HCT116 (cell line): ENCODE measurements at regions not wholly inside any gene's neighbourhood (a gene's known extent, or its start where the extent isn't known, plus 50 kb on each side); places are given as distances from the start of the nearest gene placed in this dataset.

Source experiments
- ATAC-seq: fragments of 200-7000 bp; cut with Tn5 transposase; 2 replicates; pipeline ENCODE4 v1.9.1; 2020; ENCODE audit warnings: mild to moderate bottlenecking, moderate library complexity
- BruUV-seq: library from RNA; stranded (reverse); fragments of 400-500 nt; replicated peaks from 2 replicates; lab custom pipeline; 2021; lab: Mats Ljungman, UMichigan
- CTCF ChIA-PET: fragments of 300-600 bp; sonication (Branson Sonifier 250); formaldehyde crosslinking; loops from one replicate; lab custom pipeline; 2021; ENCODE audit warnings: antibody characterized with exemption; lab: Charles Lee
- POLR2A ChIA-PET: fragments of 300-600, 350-600 bp; sonication (Branson Sonifier 250); formaldehyde crosslinking; loops from one replicate; lab custom pipeline; 2021; ENCODE audit warnings: antibody characterized with exemption; lab: Charles Lee
- RAD21 ChIA-PET, 2 experiments: fragments of 300-600 bp; sonication (Branson Sonifier 250); formaldehyde crosslinking; loops; one replicate each; lab custom pipeline; 2023; ENCODE audit warnings: low total read pairs in 2 of 2; ENCODE audit not compliant: uncharacterized antibody in 2 of 2, unreplicated experiment in 2 of 2, low non-redundant PET in 1 of 2; lab: Charles Lee
- DNase-seq: peaks from one replicate; pipeline ENCODE4 v3.0.0-alpha.2; 2010; ENCODE audit warnings: low read depth, low spot score
- H2AFZ ChIP-seq: fragments of 200-600 bp; shearing (Covaris generic), sonication (generic); 2 replicates; pipeline ENCODE4 v1.6.1; 2017; ENCODE audit warnings: low read depth, mixed run types, mixed read lengths, antibody characterized with exemption, low read length; ENCODE audit not compliant: poor library complexity, severe bottlenecking
- H3K27ac ChIP-seq: 2 replicates; pipeline ENCODE4 v1.5.1; 2012; ENCODE audit warnings: low read depth, low read length
- H3K27me3 ChIP-seq: fragments of 200-600 bp; sonication (generic); 2 replicates; pipeline ENCODE4 v1.6.1; 2016; ENCODE audit warnings: mixed run types, low read length, mixed read lengths; ENCODE audit not compliant: insufficient read depth
- H3K36me3 ChIP-seq, 2 experiments: fragments of 200-500 bp in 1 of 2; fragments of 200-600 bp in 1 of 2; sonication (Bioruptor generic) in 1 of 2; sonication (generic) in 1 of 2; 2 replicates each; pipeline versions ENCODE4 v1.5.1 to v1.6.1; 2014 to 2016; ENCODE audit warnings: low read length in 2 of 2, inconsistent platforms in 1 of 2, mixed read lengths in 1 of 2, mixed run types in 1 of 2; ENCODE audit not compliant: insufficient read depth in 2 of 2, control insufficient read depth in 1 of 2
- H3K4me1 ChIP-seq, 2 experiments: fragments of 200-600 bp in 1 of 2; sonication (generic) in 1 of 2; 2 replicates each; pipeline versions ENCODE4 v1.5.1 to v1.6.1; 2012 to 2017; ENCODE audit warnings: low read length in 2 of 2, inconsistent platforms in 1 of 2, mild to moderate bottlenecking in 1 of 2, mixed read lengths in 1 of 2, mixed run types in 1 of 2, moderate library complexity in 1 of 2; ENCODE audit not compliant: insufficient read depth in 2 of 2, control insufficient read depth in 1 of 2
- H3K4me2 ChIP-seq: fragments of 200-600 bp; sonication (generic); 2 replicates; pipeline ENCODE4 v1.6.1; 2017; ENCODE audit warnings: mixed run types, low read length, mixed read lengths
- H3K4me3 ChIP-seq, 2 experiments: fragments of 200-600 bp in 1 of 2; sonication (generic) in 1 of 2; replicated peaks in 1 of 2; 2 replicates each; pipeline ENCODE4 v1.5.1; 2011 to 2016; ENCODE audit warnings: low read length in 2 of 2, control low read depth in 1 of 2, low read depth in 1 of 2, mild to moderate bottlenecking in 1 of 2, mixed read lengths in 1 of 2, mixed run types in 1 of 2
- H3K79me2 ChIP-seq: fragments of 200-600 bp; sonication (generic); 2 replicates; pipeline ENCODE4 v1.6.1; 2017; ENCODE audit warnings: mild to moderate bottlenecking, mixed run types, low read length, moderate library complexity, mixed read lengths; ENCODE audit not compliant: insufficient read depth
- H3K9ac ChIP-seq: fragments of 200-600 bp; sonication (generic); 2 replicates; pipeline ENCODE4 v1.6.1; 2016; ENCODE audit warnings: low read length, mixed read lengths
- H3K9me2 ChIP-seq: fragments of 200-600 bp; sonication (generic), shearing (Covaris generic); 2 replicates; pipeline ENCODE4 v1.6.1; 2017; ENCODE audit warnings: mixed run types, mild to moderate bottlenecking, moderate library complexity; ENCODE audit not compliant: insufficient read depth
- H3K9me3 ChIP-seq, 2 experiments: fragments of 200-500 bp in 1 of 2; fragments of 200-600 bp in 1 of 2; sonication (Bioruptor generic) in 1 of 2; sonication (generic) in 1 of 2; 2 replicates each; pipeline ENCODE4 v1.6.1; 2014 to 2017; ENCODE audit warnings: low read length in 2 of 2, mixed read lengths in 2 of 2, inconsistent platforms in 1 of 2, low read depth in 1 of 2, mild to moderate bottlenecking in 1 of 2, mixed run types in 1 of 2, moderate library complexity in 1 of 2; ENCODE audit not compliant: control insufficient read depth in 1 of 2, insufficient read depth in 1 of 2
- H4K20me1 ChIP-seq: fragments of 200-600 bp; sonication (generic), shearing (Covaris generic); 2 replicates; pipeline ENCODE4 v1.6.1; 2017; ENCODE audit warnings: mixed run types, mild to moderate bottlenecking, moderate library complexity; ENCODE audit not compliant: insufficient read depth
- CBX3 ChIP-seq: IDR thresholded peaks from 2 replicates; pipeline ENCODE4 v1.6.1; 2012; ENCODE audit warnings: low read depth
- CEBPB ChIP-seq: IDR thresholded peaks from 2 replicates; pipeline ENCODE4 v1.6.1; 2012; ENCODE audit warnings: low read depth
- CTCF ChIP-seq, 3 experiments: fragments of 200-600 bp in 1 of 3; sonication (generic) in 1 of 3; IDR thresholded peaks in 2 of 3; conservative IDR thresholded peaks in 1 of 3; 2 replicates each; pipeline ENCODE4 v1.5.1; 2012 to 2017; ENCODE audit warnings: low read depth in 2 of 3, low read length in 2 of 3, antibody characterized with exemption in 1 of 3, borderline replicate concordance in 1 of 3, control low read depth in 1 of 3, mild to moderate bottlenecking in 1 of 3, mixed read lengths in 1 of 3, mixed run types in 1 of 3, moderate library complexity in 1 of 3; ENCODE audit not compliant: insufficient read depth in 1 of 3
- FOSL1 ChIP-seq: IDR thresholded peaks from 2 replicates; pipeline ENCODE4 v1.6.1; 2012; ENCODE audit warnings: low read depth
- JUND ChIP-seq: IDR thresholded peaks from 2 replicates; pipeline ENCODE4 v1.6.1; 2012
- POLR2AphosphoS5 ChIP-seq: IDR thresholded peaks from 2 replicates; pipeline ENCODE4 v1.6.1; 2011; ENCODE audit warnings: mild to moderate bottlenecking, low read depth, low read length, moderate library complexity
- SIN3A ChIP-seq: IDR thresholded peaks from 2 replicates; pipeline ENCODE4 v1.6.1; 2012; ENCODE audit warnings: low read depth
- SP1 ChIP-seq: IDR thresholded peaks from 2 replicates; pipeline ENCODE4 v1.6.1; 2012; ENCODE audit warnings: low read depth
- SRF ChIP-seq: IDR thresholded peaks from 2 replicates; pipeline ENCODE4 v1.6.1; 2012; ENCODE audit warnings: low read depth
- TCF7L2 ChIP-seq: IDR thresholded peaks from 2 replicates; pipeline ENCODE4 v1.7.0; 2011; ENCODE audit warnings: borderline replicate concordance, inconsistent platforms; ENCODE audit not compliant: insufficient read depth, insufficient read length; ENCODE audit errors: extremely low read depth
- ZBTB33 ChIP-seq: IDR thresholded peaks from 2 replicates; pipeline ENCODE4 v1.6.1; 2011; ENCODE audit warnings: mild to moderate bottlenecking, low read length, moderate library complexity; ENCODE audit not compliant: insufficient replicate concordance; ENCODE audit errors: extremely low read depth
- intact Hi-C: fragments of 100-400 bp; cut with micrococcal nuclease; formaldehyde crosslinking; loops from 2 replicates; pipeline ENCODE4 v1.10.0; 2022

GRCh38 chrX:25527596-25527995, 511.8 kb upstream of the ARX start (continued):
- TF ChIP-seq ZBTB33 = no peak

GRCh38 chrX:25531096-25531495, 515.3 kb upstream of the ARX start:
- Histone ChIP-seq H3K9me2 (no peaks in the 10 kb centered on the region), H3K79me2 (no peaks in the 10 kb centered on the region), H3K4me2 (no peak overlapping the region), H4K20me1 (no peaks in the 10 kb centered on the region), H3K4me3 (no peak overlapping the region), H3K9ac (no peak overlapping the region), H3K4me1 (no peaks in the 10 kb centered on the region), H3K27ac (no peak overlapping the region), H3K27me3 (no peaks in the 10 kb centered on the region), H3K36me3 (no peaks in the 10 kb centered on the region), H3K9me3 (no peaks in the 10 kb centered on the region), H2AFZ (no peak overlapping the region)
- intact Hi-C loops = no loop called here
- ChIA-PET POLR2A (no interaction called here), RAD21 (no interaction called here), CTCF (no interaction called here)
- ATAC-seq (no peak), DNase-seq (no peak)
- TF ChIP-seq JUND = no peak
- no peak for TF ChIP-seq SRF
- TF ChIP-seq CBX3 = no peak
- no peak for TF ChIP-seq POLR2AphosphoS5
- TF ChIP-seq FOSL1 = no peak
- no TSS peak for BruUV-seq

- no peak overlapping the region for H3K27ac ChIP-seq
- no peak overlapping the region for H3K4me2 ChIP-seq
- H3K9me3 ChIP-seq = no peaks in the 10 kb centered on the region
- H3K9me2 ChIP-seq = no peaks in the 10 kb centered on the region
- H3K27me3 ChIP-seq = no peaks in the 10 kb centered on the region
- CTCF ChIA-PET = no interaction called here
- DNase-seq = no peak
- no peak overlapping the region for H2AFZ ChIP-seq
- H3K9ac ChIP-seq = no peak overlapping the region
- TF ChIP-seq POLR2AphosphoS5 (no peak), TCF7L2 (no peak), CEBPB (no peak), FOSL1 (no peak), SIN3A (no peak), CTCF (IDR thresholded peaks at IDR 0.05 in 2 of 3, conservative IDR thresholded peaks at IDR 0.05 in 1 of 3; ENCODE audit: borderline replicate concordance in 1 of 3, insufficient read depth in 1 of 3, low read depth in 2 of 3, low read length in 2 of 3) (no peak), SP1 (no peak)
- TF ChIP-seq, all 23 proteins: peak for 0
- no peaks in the 10 kb centered on the region for H4K20me1 ChIP-seq
- no peaks in the 10 kb centered on the region for H3K79me2 ChIP-seq
- POLR2A ChIA-PET = no interaction called here
- RAD21 ChIA-PET = no interaction called here
- no peak for ATAC-seq
- H3K4me3 ChIP-seq = no peak overlapping the region
- intact Hi-C loops = no loop called here
- no peaks in the 10 kb centered on the region for H3K36me3 ChIP-seq
- no TSS peak for BruUV-seq
- H3K4me1 ChIP-seq = no peaks in the 10 kb centered on the region
Observed at GRCh38 chrX:25534091-25534490, 518.3 kb upstream of the ARX start.
